IMR-90 (cell line): ENCODE measurements at regions not wholly inside any gene's neighbourhood (a gene's known extent, or its start where the extent isn't known, plus 50 kb on each side); places are given as distances from the start of the nearest gene placed in this dataset.

Experiments used
- CEBPB ChIP-seq: IDR thresholded peaks from 2 replicates; pipeline ENCODE4 v1.6.1; 2012; ENCODE audit warnings: low read depth, low read length, improper control_type of control experiment
- CHD1 ChIP-seq: IDR thresholded peaks from 2 replicates; pipeline ENCODE4 v1.6.1; 2012; ENCODE audit warnings: low read depth, low read length, improper control_type of control experiment
- FOS ChIP-seq: fragments of 150-350 bp; IDR thresholded peaks from 2 replicates; pipeline ENCODE4 v1.6.1; 2016; ENCODE audit warnings: low read depth, low read length
- MAFK ChIP-seq: IDR thresholded peaks from 2 replicates; pipeline ENCODE4 v1.6.1; 2012; ENCODE audit warnings: low read depth, low read length, improper control_type of control experiment
- MAZ ChIP-seq: IDR thresholded peaks from 2 replicates; pipeline ENCODE4 v1.6.1; 2012; ENCODE audit warnings: low read depth, mild to moderate bottlenecking, low read length, improper control_type of control experiment, moderate library complexity, borderline replicate concordance
- MXI1 ChIP-seq: IDR thresholded peaks from 2 replicates; pipeline ENCODE4 v1.6.1; 2012; ENCODE audit warnings: low read depth, mild to moderate bottlenecking, low read length, moderate library complexity, borderline replicate concordance
- NFE2L2 ChIP-seq: fragments of 150-350 bp; IDR thresholded peaks from 2 replicates; pipeline ENCODE4 v1.6.1; 2016; ENCODE audit warnings: low read depth, mild to moderate bottlenecking, low read length
- POLR2A ChIP-seq: IDR thresholded peaks from 2 replicates; pipeline ENCODE4 v1.6.1; 2012; ENCODE audit warnings: mild to moderate bottlenecking, low read depth, low read length
- RAD21 ChIP-seq: IDR thresholded peaks from 2 replicates; pipeline ENCODE4 v1.6.1; 2012; ENCODE audit warnings: low read length, improper control_type of control experiment
- RFX5 ChIP-seq: IDR thresholded peaks from 2 replicates; pipeline ENCODE4 v1.8.0; 2012; ENCODE audit warnings: low read depth, mild to moderate bottlenecking, low read length, moderate library complexity
- SMC3 ChIP-seq: fragments of 150-350 bp; IDR thresholded peaks from 2 replicates; pipeline ENCODE4 v1.6.1; 2016; ENCODE audit warnings: low read depth, mild to moderate bottlenecking, antibody characterized with exemption, low read length, moderate library complexity
- TF ChIP-seq, protein P1 (sequence below): conservative IDR thresholded peaks from 2 replicates; pipeline ENCODE4 v1.5.1; 2012; ENCODE audit warnings: mild to moderate bottlenecking, low read depth, low read length, improper control_type of control experiment
- TF ChIP-seq, protein P2 (sequence below): fragments of 150-350 bp; IDR thresholded peaks from 2 replicates; pipeline ENCODE4 v1.6.1; 2017; ENCODE audit warnings: mild to moderate bottlenecking, antibody characterized with exemption, low read length, low read depth
- TF ChIP-seq, protein P3 (sequence below): fragments of 150-350 bp; IDR thresholded peaks from 2 replicates; pipeline ENCODE4 v1.6.1; 2016; ENCODE audit warnings: low read depth, mild to moderate bottlenecking, low read length, moderate library complexity, borderline replicate concordance

DNA sequence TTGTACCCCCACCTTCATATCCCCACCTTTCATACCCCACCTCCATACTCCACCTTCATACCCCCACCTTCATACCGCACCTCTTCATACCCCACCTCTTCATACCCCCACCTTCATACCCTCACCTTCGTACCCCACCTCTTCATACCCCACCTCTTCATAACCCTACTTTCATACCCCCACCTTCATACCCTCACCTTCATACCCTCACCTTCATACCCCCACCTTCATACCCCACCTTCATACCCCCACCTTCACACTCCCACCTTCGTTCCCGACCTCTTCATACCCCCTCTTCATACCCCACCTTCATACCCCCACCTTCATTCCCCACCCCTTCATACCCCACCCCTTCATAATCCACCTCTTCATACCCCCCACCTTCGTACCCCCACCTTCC lies 92.9 kb upstream of the NAA20 start:
- TF ChIP-seq, protein P1, sequence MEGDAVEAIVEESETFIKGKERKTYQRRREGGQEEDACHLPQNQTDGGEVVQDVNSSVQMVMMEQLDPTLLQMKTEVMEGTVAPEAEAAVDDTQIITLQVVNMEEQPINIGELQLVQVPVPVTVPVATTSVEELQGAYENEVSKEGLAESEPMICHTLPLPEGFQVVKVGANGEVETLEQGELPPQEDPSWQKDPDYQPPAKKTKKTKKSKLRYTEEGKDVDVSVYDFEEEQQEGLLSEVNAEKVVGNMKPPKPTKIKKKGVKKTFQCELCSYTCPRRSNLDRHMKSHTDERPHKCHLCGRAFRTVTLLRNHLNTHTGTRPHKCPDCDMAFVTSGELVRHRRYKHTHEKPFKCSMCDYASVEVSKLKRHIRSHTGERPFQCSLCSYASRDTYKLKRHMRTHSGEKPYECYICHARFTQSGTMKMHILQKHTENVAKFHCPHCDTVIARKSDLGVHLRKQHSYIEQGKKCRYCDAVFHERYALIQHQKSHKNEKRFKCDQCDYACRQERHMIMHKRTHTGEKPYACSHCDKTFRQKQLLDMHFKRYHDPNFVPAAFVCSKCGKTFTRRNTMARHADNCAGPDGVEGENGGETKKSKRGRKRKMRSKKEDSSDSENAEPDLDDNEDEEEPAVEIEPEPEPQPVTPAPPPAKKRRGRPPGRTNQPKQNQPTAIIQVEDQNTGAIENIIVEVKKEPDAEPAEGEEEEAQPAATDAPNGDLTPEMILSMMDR = no peak
- TF ChIP-seq RAD21 (no peak), MXI1 (no peak), CEBPB (no peak), CHD1 (no peak), MAFK (no peak), FOS (no peak), POLR2A (no peak), RFX5 (no peak), SMC3 (no peak), NFE2L2 (no peak), MAZ (no peak)
- TF ChIP-seq, protein P2, sequence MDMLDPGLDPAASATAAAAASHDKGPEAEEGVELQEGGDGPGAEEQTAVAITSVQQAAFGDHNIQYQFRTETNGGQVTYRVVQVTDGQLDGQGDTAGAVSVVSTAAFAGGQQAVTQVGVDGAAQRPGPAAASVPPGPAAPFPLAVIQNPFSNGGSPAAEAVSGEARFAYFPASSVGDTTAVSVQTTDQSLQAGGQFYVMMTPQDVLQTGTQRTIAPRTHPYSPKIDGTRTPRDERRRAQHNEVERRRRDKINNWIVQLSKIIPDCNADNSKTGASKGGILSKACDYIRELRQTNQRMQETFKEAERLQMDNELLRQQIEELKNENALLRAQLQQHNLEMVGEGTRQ = no peak
- TF ChIP-seq, protein P3, sequence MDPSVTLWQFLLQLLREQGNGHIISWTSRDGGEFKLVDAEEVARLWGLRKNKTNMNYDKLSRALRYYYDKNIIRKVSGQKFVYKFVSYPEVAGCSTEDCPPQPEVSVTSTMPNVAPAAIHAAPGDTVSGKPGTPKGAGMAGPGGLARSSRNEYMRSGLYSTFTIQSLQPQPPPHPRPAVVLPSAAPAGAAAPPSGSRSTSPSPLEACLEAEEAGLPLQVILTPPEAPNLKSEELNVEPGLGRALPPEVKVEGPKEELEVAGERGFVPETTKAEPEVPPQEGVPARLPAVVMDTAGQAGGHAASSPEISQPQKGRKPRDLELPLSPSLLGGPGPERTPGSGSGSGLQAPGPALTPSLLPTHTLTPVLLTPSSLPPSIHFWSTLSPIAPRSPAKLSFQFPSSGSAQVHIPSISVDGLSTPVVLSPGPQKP = no peak
